Brain microvascular endothelial cell (primary cell): ENCODE measurements at regions not wholly inside any gene's neighbourhood (a gene's known extent, or its start where the extent isn't known, plus 50 kb on each side); places are given as distances from the start of the nearest gene placed in this dataset.

ENCODE experiments used
- DNase-seq: peaks from one replicate; pipeline ENCODE4 v3.0.0-alpha.2; 2020
- H3K27ac ChIP-seq: fragments of 250-450 bp; sonication (Bioruptor Pico); 2 replicates; pipeline ENCODE4 v1.5.1; 2020; ENCODE audit warnings: mild to moderate bottlenecking, moderate library complexity
- H3K27me3 ChIP-seq: fragments of 250-450 bp; sonication (Bioruptor Pico); replicated peaks from 2 replicates; pipeline ENCODE4 v1.5.1; 2020; ENCODE audit warnings: mild to moderate bottlenecking
- H3K36me3 ChIP-seq: fragments of 250-450 bp; sonication (Bioruptor Pico); replicated peaks from 2 replicates; pipeline ENCODE4 v1.5.1; 2020; ENCODE audit warnings: mild to moderate bottlenecking
- H3K4me3 ChIP-seq: 2 replicates; pipeline ENCODE4 v1.5.1; 2011; ENCODE audit warnings: low read depth, mild to moderate bottlenecking, control low read depth, low read length, moderate library complexity
- CTCF ChIP-seq: IDR thresholded peaks from 2 replicates; pipeline ENCODE4 v1.5.1; 2011; ENCODE audit warnings: low read depth, mild to moderate bottlenecking, moderate library complexity, low read length, control low read depth, inconsistent platforms; ENCODE audit errors: missing control alignments
- in situ Hi-C: cut with HindIII; loops from 2 replicates; pipeline ENCODE4 v1.10.0; 2017; ENCODE audit warnings: low sequenced_read_pairs, low pct_ligation_motif_present

DNA sequence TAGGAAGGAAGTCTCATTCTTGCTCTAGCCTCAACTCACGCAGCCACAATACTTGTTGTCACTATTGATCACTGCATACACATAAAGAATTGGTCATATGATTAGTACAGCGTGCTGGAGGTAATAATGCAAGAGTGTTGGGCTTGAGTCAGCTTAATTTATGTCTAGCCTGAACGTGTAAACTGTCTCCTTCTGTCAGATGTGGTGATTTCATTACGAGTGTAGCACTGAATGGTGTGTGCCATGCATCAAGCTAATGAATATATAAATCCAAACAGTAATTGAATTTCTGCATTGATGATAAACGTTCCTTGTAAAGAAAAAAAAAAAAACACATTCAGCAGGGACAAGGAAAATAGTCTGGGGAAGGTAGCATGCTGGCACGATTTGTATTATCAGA lies 396.2 kb upstream of the RAG2 start:
- TF ChIP-seq CTCF = no peak
- in situ Hi-C loops = no loop called here
- DNase-seq = no peak

GRCh38 chr11:36988556-36988955 lies 390.5 kb upstream of the RAG2 start:
- in situ Hi-C loops = no loop called here

More for the DNA sequence above, 396.2 kb upstream of the RAG2 start:
- no peaks in the 10 kb centered on the region for H3K36me3 ChIP-seq
- no peaks in the 10 kb centered on the region for H3K27me3 ChIP-seq
- H3K27ac ChIP-seq = no peak overlapping the region
- H3K4me3 ChIP-seq = no peak overlapping the region

DNA sequence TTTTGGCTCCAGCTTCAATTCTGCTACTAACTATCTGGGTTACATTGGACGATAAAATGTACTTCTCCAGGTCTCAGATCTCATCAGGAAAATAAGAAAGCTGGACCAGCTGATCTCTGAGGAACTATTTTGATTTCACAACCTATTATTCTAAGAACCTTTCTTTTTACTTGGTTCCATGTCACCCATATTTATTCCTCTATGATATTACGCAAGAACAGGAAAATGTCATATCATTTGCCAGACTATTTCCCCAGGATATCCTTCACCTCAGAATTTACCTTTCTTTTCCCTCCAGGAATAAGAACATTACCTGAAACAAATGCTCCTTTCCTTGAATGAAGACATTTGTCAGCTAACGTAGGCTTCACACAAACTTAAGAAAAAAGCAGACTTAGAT lies 387.5 kb upstream of the RAG2 start:
- TF ChIP-seq CTCF = no peak
- no peaks in the 10 kb centered on the region for H3K27me3 ChIP-seq
- in situ Hi-C loops = no loop called here
- no peak overlapping the region for H3K4me3 ChIP-seq
- no peak overlapping the region for H3K27ac ChIP-seq
- H3K36me3 ChIP-seq = no peaks in the 10 kb centered on the region
- no peak for DNase-seq

More at GRCh38 chr11:36988556-36988955, 390.5 kb upstream of the RAG2 start:
- Histone ChIP-seq H3K27ac (no peak overlapping the region), H3K4me3 (no peak overlapping the region), H3K27me3 (no peaks in the 10 kb centered on the region), H3K36me3 (no peaks in the 10 kb centered on the region)
- no peak for DNase-seq
- no peak for TF ChIP-seq CTCF

- no peaks in the 10 kb centered on the region for H3K36me3 ChIP-seq
- no peak overlapping the region for H3K4me3 ChIP-seq
- no peaks in the 10 kb centered on the region for H3K27me3 ChIP-seq
- TF ChIP-seq CTCF = no peak
- in situ Hi-C loops = no loop called here
- no peak overlapping the region for H3K27ac ChIP-seq
- no peak for DNase-seq
Observed at GRCh38 chr11:36976741-36977140, 378.7 kb upstream of the RAG2 start.

DNA sequence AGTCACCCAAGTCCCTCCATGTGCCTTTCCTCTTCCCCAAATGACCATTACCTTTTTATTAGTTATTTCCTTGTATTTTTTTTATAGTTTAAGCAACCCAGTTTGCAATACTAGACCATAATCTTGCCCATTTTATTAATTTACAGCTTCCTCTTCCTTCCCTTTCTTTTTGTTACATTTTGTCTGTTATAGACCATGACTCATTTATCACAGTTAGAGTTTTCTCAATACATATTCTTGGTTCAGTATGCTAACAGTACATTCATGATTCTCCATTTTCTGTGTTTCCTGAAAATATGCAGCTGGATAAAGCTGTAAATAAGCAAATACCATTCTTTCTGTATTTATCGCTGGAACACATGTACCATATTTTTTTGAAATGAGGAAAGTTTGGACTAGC lies 376.7 kb upstream of the RAG2 start:
- Histone ChIP-seq H3K36me3 (no peaks in the 10 kb centered on the region), H3K4me3 (no peak overlapping the region), H3K27ac (no peak overlapping the region), H3K27me3 (no peaks in the 10 kb centered on the region)
- no peak for DNase-seq
- no peak for TF ChIP-seq CTCF
- in situ Hi-C loops = no loop called here

DNA sequence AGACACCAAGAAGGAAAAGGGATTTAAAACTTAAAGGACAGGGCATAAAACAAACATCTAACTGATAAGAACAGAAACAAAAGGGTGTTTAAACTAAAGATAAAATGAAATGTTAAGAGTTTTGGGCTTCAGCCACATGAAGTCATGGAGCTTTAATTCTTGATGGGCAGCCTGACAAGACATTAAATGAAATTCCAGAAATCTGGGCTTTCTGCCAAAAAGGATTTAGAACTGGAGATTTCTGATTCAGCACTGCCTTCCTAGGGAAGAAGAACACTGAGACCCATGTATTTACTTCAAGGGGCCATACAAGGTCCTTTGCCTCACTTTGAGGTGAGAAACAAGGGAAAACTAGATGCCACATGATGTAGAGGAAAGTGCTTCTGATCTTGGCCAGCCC lies 355.9 kb upstream of the RAG2 start:
- Histone ChIP-seq H3K27me3 (no peaks in the 10 kb centered on the region), H3K4me3 (no peak overlapping the region), H3K27ac (no peak overlapping the region), H3K36me3 (no peaks in the 10 kb centered on the region)
- no peak for TF ChIP-seq CTCF
- no peak for DNase-seq
- in situ Hi-C loops = no loop called here
